BE2C (cell line): ENCODE measurements at regions not wholly inside any gene's neighbourhood (a gene's known extent, or its start where the extent isn't known, plus 50 kb on each side); places are given as distances from the start of the nearest gene placed in this dataset.

Experiments
- DNase-seq: peaks from one replicate; pipeline ENCODE4 v3.0.0-alpha.2; 2020
- H3K27me3 ChIP-seq: fragments of 250-450 bp; sonication (Bioruptor Pico); 2 replicates; pipeline ENCODE4 v1.5.1; 2020; ENCODE audit warnings: mild to moderate bottlenecking
- H3K36me3 ChIP-seq: fragments of 250-450 bp; sonication (Bioruptor Pico); 2 replicates; pipeline ENCODE4 v1.5.1; 2020; ENCODE audit warnings: mild to moderate bottlenecking
- H3K4me1 ChIP-seq: fragments of 250-450 bp; sonication (Bioruptor Pico); 2 replicates; pipeline ENCODE4 v1.5.1; 2020
- H3K4me3 ChIP-seq: 2 replicates; pipeline ENCODE4 v1.5.1; 2011; ENCODE audit warnings: low read depth, low read length
- H3K9me3 ChIP-seq: fragments of 250-450 bp; sonication (Bioruptor Pico); 2 replicates; pipeline ENCODE4 v1.5.1; 2020
- CTCF ChIP-seq: IDR thresholded peaks from 2 replicates; pipeline ENCODE4 v1.5.1; 2012; ENCODE audit warnings: mild to moderate bottlenecking, low read depth, low read length

- TF ChIP-seq CTCF: no peak
- Histone ChIP-seq H3K4me3 (no peak overlapping the region), H3K4me1 (no peaks in the 10 kb centered on the region), H3K36me3 (no peaks in the 10 kb centered on the region), H3K27me3 (no peaks in the 10 kb centered on the region; the same call in none of the 2 replicates), H3K9me3 (no peaks in the 10 kb centered on the region)
- DNase-seq: no peak
Measured at GRCh38 chr12:102763061-102763460, 154.0 kb downstream of the PAH start.

DNA sequence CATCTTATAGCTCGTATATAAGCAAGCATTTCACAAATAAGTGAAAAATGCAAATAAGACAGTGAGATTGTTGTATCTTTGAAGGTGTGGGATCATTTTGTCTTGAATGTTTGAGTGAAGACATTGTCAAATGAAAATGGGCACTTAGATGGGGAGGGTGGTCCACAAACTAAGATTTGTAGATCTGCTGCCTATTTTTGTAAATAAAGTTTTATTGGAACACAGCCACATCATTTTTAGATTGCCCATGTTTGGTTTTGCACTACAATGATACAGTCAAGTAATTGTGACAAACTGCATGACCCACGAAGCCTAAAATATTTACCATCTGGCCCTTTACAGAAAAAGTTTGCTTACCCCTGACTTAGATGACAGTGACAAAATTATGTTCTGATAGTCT is 156.7 kb downstream of the PAH start:
- Histone ChIP-seq H3K4me1 (no peaks in the 10 kb centered on the region), H3K4me3 (no peak overlapping the region), H3K9me3 (no peaks in the 10 kb centered on the region), H3K36me3 (no peaks in the 10 kb centered on the region), H3K27me3 (peaks cover 2% of the 10 kb centered on the region)
- no peak for DNase-seq
- TF ChIP-seq CTCF: no peak

GRCh38 chr12:102759466-102759865 is 157.6 kb downstream of the PAH start:
- no peak for TF ChIP-seq CTCF
- DNase-seq: no peak
- Histone ChIP-seq H3K27me3 (peaks cover 3% of the 10 kb centered on the region), H3K36me3 (no peaks in the 10 kb centered on the region), H3K9me3 (no peaks in the 10 kb centered on the region), H3K4me3 (no peak overlapping the region), H3K4me1 (no peaks in the 10 kb centered on the region)

- Histone ChIP-seq H3K4me1 (no peaks in the 10 kb centered on the region), H3K4me3 (no peak overlapping the region), H3K36me3 (no peaks in the 10 kb centered on the region), H3K27me3 (peaks cover 3% of the 10 kb centered on the region), H3K9me3 (no peaks in the 10 kb centered on the region)
- DNase-seq: no peak
- no peak for TF ChIP-seq CTCF
Measured at GRCh38 chr12:102757882-102758226, 159.2 kb downstream of the PAH start.

DNA sequence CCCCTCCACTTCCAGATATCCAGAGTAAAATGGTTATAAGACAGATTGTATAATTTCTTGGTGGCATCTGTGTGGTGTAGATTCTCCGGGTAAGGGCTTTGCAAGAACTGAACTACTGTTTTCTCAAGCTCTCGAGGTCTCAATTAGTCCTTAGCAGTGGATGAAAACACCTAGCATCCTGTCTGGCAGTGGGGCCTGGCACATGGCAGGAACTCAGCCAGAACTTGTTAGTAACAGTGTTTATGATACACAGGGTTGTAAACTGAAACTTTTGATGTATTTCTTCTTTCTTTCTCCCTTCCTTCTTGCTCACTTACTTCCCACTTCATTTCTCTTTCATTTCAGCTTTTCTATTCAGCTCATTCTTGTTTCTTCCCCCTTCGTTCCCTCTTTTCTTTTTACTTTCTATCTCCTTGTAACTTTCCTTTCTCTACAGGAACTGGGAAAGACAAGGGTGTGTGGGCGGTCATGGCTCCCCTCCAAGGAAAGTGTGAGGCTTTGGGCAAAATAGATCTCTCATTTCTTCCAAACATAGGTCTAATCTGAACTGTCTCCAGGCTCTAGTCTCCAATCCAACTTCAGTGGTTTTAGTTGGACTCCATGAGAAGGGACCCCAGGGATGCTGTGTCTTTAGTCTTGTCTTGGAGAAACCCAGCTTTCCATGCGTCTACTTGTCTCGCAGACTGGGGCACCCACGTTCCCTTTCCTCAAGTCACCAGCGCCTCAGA is 159.7 kb downstream of the PAH start:
- H3K36me3 ChIP-seq: no peaks in the 10 kb centered on the region
- H3K4me3 ChIP-seq: no peak overlapping the region
- H3K27me3 ChIP-seq: peaks cover 3% of the 10 kb centered on the region
- H3K9me3 ChIP-seq: no peaks in the 10 kb centered on the region
- H3K4me1 ChIP-seq: no peaks in the 10 kb centered on the region
- no peak for DNase-seq
- TF ChIP-seq CTCF: no peak

DNA sequence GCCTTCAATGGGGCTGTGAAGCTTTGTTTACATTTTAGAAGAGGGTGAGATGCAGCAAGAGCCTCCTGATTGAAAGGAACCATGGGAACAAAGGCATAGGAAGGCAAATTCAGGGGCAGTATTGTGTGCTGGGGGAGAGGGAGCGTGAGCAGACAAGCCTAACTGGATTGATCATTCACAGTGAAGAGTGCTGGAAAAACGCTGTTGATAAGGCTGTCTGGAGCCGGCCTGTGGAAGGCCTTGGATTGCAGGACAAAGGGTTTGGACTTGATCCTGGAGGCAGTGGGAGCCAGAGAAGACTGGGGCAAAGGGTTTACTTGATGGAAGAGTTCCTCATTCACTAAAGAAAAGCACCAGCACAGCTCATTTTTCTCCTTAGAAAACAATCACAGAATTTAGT is 160.5 kb downstream of the PAH start:
- DNase-seq: no peak
- peaks cover 3% of the 10 kb centered on the region for H3K27me3 ChIP-seq
- no peaks in the 10 kb centered on the region for H3K9me3 ChIP-seq
- no peaks in the 10 kb centered on the region for H3K4me1 ChIP-seq
- H3K36me3 ChIP-seq: no peaks in the 10 kb centered on the region
- no peak for TF ChIP-seq CTCF
- no peak overlapping the region for H3K4me3 ChIP-seq
